ENCODE measurements at regions not wholly inside any gene's neighbourhood (a gene's known extent, or its start where the extent isn't known, plus 50 kb on each side); places are given as distances from the start of the nearest gene placed in this dataset.

- TF ChIP-seq CTCF (IDR thresholded peaks at IDR 0.05; ENCODE audit: low read depth, low read length, missing control alignments), result no peak
- no peak overlapping the region for H3K4me3 ChIP-seq (ENCODE audit: low read depth, low read length)
- no peak for DNase-seq (ENCODE audit: low read depth)
These were observed 181.0 kb upstream of the GADL1 start for GRCh38 chr3:31075471-31075870.

- DNase-seq (ENCODE audit: low read depth), result no peak
- H3K4me3 ChIP-seq (ENCODE audit: low read depth, low read length), result no peak overlapping the region
- no peak for TF ChIP-seq CTCF (IDR thresholded peaks at IDR 0.05; ENCODE audit: low read depth, low read length, missing control alignments)
These were observed 181.4 kb upstream of the GADL1 start for GRCh38 chr3:31075876-31076275.

GRCh38 chr3:31077021-31077601 lies 182.7 kb upstream of the GADL1 start:
- no peak overlapping the region for H3K4me3 ChIP-seq (ENCODE audit: low read depth, low read length)
- DNase-seq (ENCODE audit: low read depth), result no peak
- TF ChIP-seq CTCF (IDR thresholded peaks at IDR 0.05; ENCODE audit: low read depth, low read length, missing control alignments), result no peak

DNA sequence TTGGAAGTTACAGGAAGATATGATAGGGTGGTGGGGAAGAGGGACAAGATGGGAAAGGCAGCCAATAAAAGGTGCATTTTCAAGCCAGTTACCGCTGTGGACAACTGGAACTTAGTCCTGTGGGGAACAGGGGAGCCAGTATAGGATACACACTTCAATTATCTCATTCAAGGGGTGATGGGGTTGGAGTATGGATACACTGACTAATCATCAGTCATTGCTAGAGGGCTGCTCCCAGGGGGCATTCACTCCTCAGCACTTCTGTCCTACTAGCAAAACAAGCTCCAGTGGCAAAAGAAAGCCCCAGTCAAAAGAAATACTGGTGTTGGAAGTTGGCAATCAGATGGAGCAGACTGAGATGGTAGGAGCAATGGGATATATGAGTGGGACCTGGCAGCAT lies 183.4 kb upstream of the GADL1 start:
- no peak for TF ChIP-seq CTCF (IDR thresholded peaks at IDR 0.05; ENCODE audit: low read depth, low read length, missing control alignments)
- H3K4me3 ChIP-seq (ENCODE audit: low read depth, low read length), result no peak overlapping the region
- no peak for DNase-seq (ENCODE audit: low read depth)

DNA sequence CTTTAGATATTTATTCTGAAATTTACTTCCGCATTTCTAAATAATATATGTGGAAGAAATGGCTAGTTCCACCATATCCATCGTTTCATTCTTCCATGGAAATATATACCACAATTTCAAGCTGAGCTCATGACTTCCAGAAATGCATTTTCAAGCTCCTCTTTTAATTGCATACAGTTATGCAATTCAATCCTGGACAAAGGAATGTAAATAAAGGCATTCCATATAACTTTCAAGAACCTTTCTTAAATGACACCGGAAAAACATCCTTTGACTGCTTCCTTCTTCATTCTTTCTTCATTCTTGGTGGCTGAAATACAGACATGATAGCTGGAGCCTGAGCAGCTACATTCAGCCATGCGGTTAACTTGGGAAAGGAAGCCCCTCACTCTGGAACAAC lies 185.2 kb upstream of the GADL1 start:
- DNase-seq (ENCODE audit: low read depth), result no peak
- H3K4me3 ChIP-seq (ENCODE audit: low read depth, low read length), result no peak overlapping the region
- no peak for TF ChIP-seq CTCF (IDR thresholded peaks at IDR 0.05; ENCODE audit: low read depth, low read length, missing control alignments)

- DNase-seq (ENCODE audit: low read depth), result no peak
- TF ChIP-seq CTCF (IDR thresholded peaks at IDR 0.05; ENCODE audit: low read depth, low read length, missing control alignments), result no peak
- no peak overlapping the region for H3K4me3 ChIP-seq (ENCODE audit: low read depth, low read length)
These were observed 186.7 kb upstream of the GADL1 start for GRCh38 chr3:31081018-31081662.

- H3K4me3 ChIP-seq (ENCODE audit: low read depth, low read length), result no peak overlapping the region
- TF ChIP-seq CTCF (IDR thresholded peaks at IDR 0.05; ENCODE audit: low read depth, low read length, missing control alignments), result no peak
- DNase-seq (ENCODE audit: low read depth), result no peak
These were observed 191.7 kb upstream of the GADL1 start for GRCh38 chr3:31086148-31086547.

All from GM12864 (cell line).